Endodermal cell (in vitro differentiated cells): ENCODE measurements at regions not wholly inside any gene's neighbourhood (a gene's known extent, or its start where the extent isn't known, plus 50 kb on each side); places are given as distances from the start of the nearest gene placed in this dataset.
"Not testable (repeated sequence)": the region's sequence is repeated elsewhere in the genome, so short reads cannot be mapped to it uniquely, and the experiment has no call there.

Source experiments
- DNase-seq: peaks from one replicate; pipeline ENCODE4 v3.0.0-alpha.2; 2017
- H3K27ac ChIP-seq: 2 replicates; pipeline ENCODE4 v1.5.1; 2013; ENCODE audit warnings: mild to moderate bottlenecking, low read depth, low read length, moderate library complexity
- H3K27me3 ChIP-seq: 2 replicates; pipeline ENCODE4 v1.6.1; 2013; ENCODE audit warnings: mild to moderate bottlenecking, low read length, moderate library complexity; ENCODE audit not compliant: insufficient read depth, control insufficient read depth, poor library complexity, severe bottlenecking
- H3K36me3 ChIP-seq: 2 replicates; pipeline ENCODE4 v1.7.0; 2013; ENCODE audit warnings: mild to moderate bottlenecking, low read length, moderate library complexity; ENCODE audit not compliant: control insufficient read depth, insufficient read depth
- H3K4me1 ChIP-seq: one replicate; pipeline ENCODE4 v1.7.0; 2013; ENCODE audit warnings: low read length; ENCODE audit not compliant: control insufficient read depth, insufficient read depth
- H3K4me3 ChIP-seq: 2 replicates; pipeline ENCODE4 v1.5.1; 2013; ENCODE audit warnings: mild to moderate bottlenecking, low read length, moderate library complexity
- H3K9ac ChIP-seq: 2 replicates; pipeline ENCODE4 v1.6.1; 2013; ENCODE audit warnings: mild to moderate bottlenecking, low read length, moderate library complexity; ENCODE audit not compliant: poor library complexity, severe bottlenecking; ENCODE audit errors: extremely low read depth
- H3K9me3 ChIP-seq: 2 replicates; pipeline ENCODE4 v1.6.1; 2013; ENCODE audit warnings: mild to moderate bottlenecking, low read length, moderate library complexity; ENCODE audit not compliant: control insufficient read depth
- H3K27ac Mint-ChIP-seq: 2 replicates; pipeline ENCODE4 v1.8.0; 2020; ENCODE audit warnings: mixed read lengths
- H3K27me3 Mint-ChIP-seq: 2 replicates; pipeline ENCODE4 v1.8.0; 2021; ENCODE audit warnings: mild to moderate bottlenecking, mixed read lengths; ENCODE audit not compliant: insufficient read depth
- H3K36me3 Mint-ChIP-seq: 2 replicates; pipeline ENCODE4 v1.8.0; 2020; ENCODE audit warnings: low read depth, mixed read lengths
- H3K4me1 Mint-ChIP-seq: 2 replicates; pipeline ENCODE4 v1.8.0; 2020; ENCODE audit warnings: mixed read lengths
- H3K4me3 Mint-ChIP-seq: 2 replicates; pipeline ENCODE4 v1.8.0; 2020; ENCODE audit warnings: mild to moderate bottlenecking, moderate library complexity, mixed read lengths
- H3K9me3 Mint-ChIP-seq: 2 replicates; pipeline ENCODE4 v1.8.0; 2020; ENCODE audit warnings: mild to moderate bottlenecking, mixed read lengths
- CTCF ChIP-seq: fragments of 200-600 bp; sonication (generic); conservative IDR thresholded peaks from 2 replicates; pipeline ENCODE4 v1.5.0; 2021; ENCODE audit warnings: antibody characterized with exemption, mild to moderate bottlenecking
- WGBS, 2 experiments: methylation state at CpG; one replicate each; pipeline versions ENCODE4 v1.1.5 to v1.1.7; 2013; ENCODE audit warnings: missing lambda C conversion rate in 2 of 2, mixed read lengths in 1 of 2; ENCODE audit not compliant: insufficient coverage in 1 of 2, insufficient read length in 1 of 2; 5-methylcytosine and 5-hydroxymethylcytosine counted together

GRCh38 chr19:14322889-14323463 is 58.3 kb upstream of the ADGRE5 start:
- H3K4me1 ChIP-seq, result no peaks in the 10 kb centered on the region
- H3K27ac ChIP-seq, result no peak overlapping the region
- no peak for TF ChIP-seq CTCF
- no peak for DNase-seq
- Mint-ChIP-seq H3K4me3 (no peak overlapping the region), H3K27me3 (no peaks in the 10 kb centered on the region), H3K36me3 (peaks cover 2% of the 10 kb centered on the region), H3K4me1 (no peaks in the 10 kb centered on the region), H3K9me3 (peaks cover 13% of the 10 kb centered on the region), H3K27ac (no peak overlapping the region)
- no peak overlapping the region for H3K9ac ChIP-seq
- no peaks in the 10 kb centered on the region for H3K36me3 ChIP-seq
- WGBS, 2 experiments, result 91 to 96% methylated on average over 3 to 7 of the region's 7 CpGs
- no peaks in the 10 kb centered on the region for H3K9me3 ChIP-seq
- H3K4me3 ChIP-seq, result no peak overlapping the region
- H3K27me3 ChIP-seq, result no peaks in the 10 kb centered on the region

GRCh38 chr19:14320253-14320652 is 61.0 kb upstream of the ADGRE5 start:
- no peaks in the 10 kb centered on the region for H3K27me3 ChIP-seq
- peaks cover 13% of the 10 kb centered on the region for H3K9me3 Mint-ChIP-seq
- H3K4me3 ChIP-seq, result no peak overlapping the region
- H3K9ac ChIP-seq, result no peak overlapping the region
- H3K36me3 ChIP-seq, result no peaks in the 10 kb centered on the region
- H3K27ac ChIP-seq, result no peak overlapping the region
- peaks cover 2% of the 10 kb centered on the region for H3K36me3 Mint-ChIP-seq
- H3K4me1 Mint-ChIP-seq, result no peaks in the 10 kb centered on the region
- no peaks in the 10 kb centered on the region for H3K9me3 ChIP-seq
- no peaks in the 10 kb centered on the region for H3K4me1 ChIP-seq
- H3K27me3 Mint-ChIP-seq, result no peaks in the 10 kb centered on the region
- TF ChIP-seq CTCF, result no peak
- 90 to 100% methylated on average over 2 to 3 of the region's 3 CpGs for whole genome bisulfite sequencing, 2 experiments
- DNase-seq, result no peak
- no peak overlapping the region for H3K4me3 Mint-ChIP-seq
- H3K27ac Mint-ChIP-seq, result no peak overlapping the region

GRCh38 chr19:14319720-14320119 is 61.5 kb upstream of the ADGRE5 start:
- not testable (repeated sequence) for H3K4me3 ChIP-seq, H3K27ac ChIP-seq, H3K27ac Mint-ChIP-seq, H3K4me3 Mint-ChIP-seq, H3K9me3 ChIP-seq, H3K36me3 Mint-ChIP-seq, H3K4me1 ChIP-seq, DNase-seq, H3K4me1 Mint-ChIP-seq, H3K9ac ChIP-seq, H3K27me3 Mint-ChIP-seq, H3K36me3 ChIP-seq, H3K27me3 ChIP-seq
- WGBS, 2 experiments, result 95 to 96% methylated on average over 5 to 6 of the region's 6 CpGs
- peaks cover 13% of the 10 kb centered on the region for H3K9me3 Mint-ChIP-seq

- 59 to 63% methylated on average over 11 to 12 of the region's 12 CpGs for WGBS, 2 experiments
- no peaks in the 10 kb centered on the region for H3K4me1 ChIP-seq
- Mint-ChIP-seq H3K4me3 (no peak overlapping the region), H3K27ac (no peak overlapping the region), H3K27me3 (no peaks in the 10 kb centered on the region), H3K36me3 (peaks cover 2% of the 10 kb centered on the region), H3K4me1 (no peaks in the 10 kb centered on the region), H3K9me3 (peaks cover 13% of the 10 kb centered on the region)
- H3K9me3 ChIP-seq, result no peaks in the 10 kb centered on the region
- no peak overlapping the region for H3K4me3 ChIP-seq
- no peaks in the 10 kb centered on the region for H3K36me3 ChIP-seq
- no peaks in the 10 kb centered on the region for H3K27me3 ChIP-seq
- peak; percentile 81 for DNase-seq
- no peak overlapping the region for H3K9ac ChIP-seq
- no peak overlapping the region for H3K27ac ChIP-seq
- TF ChIP-seq CTCF, result peak; percentile 72
These were observed 62.4 kb upstream of the ADGRE5 start for GRCh38 chr19:14318873-14319272.
